GM21737 (cell line): ENCODE measurements at regions not wholly inside any gene's neighbourhood (a gene's known extent, or its start where the extent isn't known, plus 50 kb on each side); places are given as distances from the start of the nearest gene placed in this dataset.
"Not testable (repeated sequence)": the region's sequence is repeated elsewhere in the genome, so short reads cannot be mapped to it uniquely, and the experiment has no call there.

Experiments used
- ATAC-seq: cut with Tn5 transposase; IDR thresholded peaks from one replicate; pipeline ENCODE4 v1.9.1; 2021; ENCODE audit warnings: mild to moderate bottlenecking, moderate library complexity; ENCODE audit not compliant: unreplicated experiment

DNA sequence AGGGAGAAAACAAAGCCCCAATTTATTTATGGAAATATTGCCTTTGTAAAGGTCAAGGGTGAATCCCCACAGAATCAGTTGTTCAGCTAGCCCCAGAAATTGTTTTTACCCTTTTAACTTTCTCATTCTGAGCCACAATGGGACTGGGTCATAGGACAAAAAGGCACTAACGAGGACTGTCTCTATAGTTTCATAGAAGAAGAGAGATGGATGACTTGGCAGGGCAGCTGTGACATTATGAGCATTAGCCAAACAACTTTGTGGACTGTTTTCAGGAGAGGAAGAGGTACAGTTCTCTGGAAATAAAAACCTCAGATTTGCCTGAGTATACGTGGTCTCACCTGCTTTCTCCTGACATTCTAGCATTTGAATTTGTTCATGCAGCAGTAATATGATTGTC, 1155.8 kb upstream of the CHAC2 start:
- no peak for ATAC-seq

DNA sequence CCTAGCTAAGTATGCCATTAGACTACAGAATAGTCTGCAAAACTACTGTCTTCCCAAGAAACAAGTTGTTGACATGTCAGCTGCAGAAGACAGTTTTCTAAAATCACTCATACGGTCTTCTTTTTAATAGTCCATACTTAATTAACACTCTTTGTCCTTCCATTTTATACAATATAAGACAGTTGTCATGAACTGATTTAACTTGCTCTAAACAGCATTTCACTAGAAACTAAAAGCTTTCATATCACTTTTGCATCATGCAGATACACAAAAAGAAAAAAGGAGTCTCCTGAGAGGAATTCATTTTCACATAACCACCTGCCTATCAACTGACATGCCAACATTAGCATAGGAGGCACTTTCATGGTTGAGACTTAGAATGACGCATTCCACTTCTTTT, 1159.6 kb upstream of the CHAC2 start:
- no peak for ATAC-seq

DNA sequence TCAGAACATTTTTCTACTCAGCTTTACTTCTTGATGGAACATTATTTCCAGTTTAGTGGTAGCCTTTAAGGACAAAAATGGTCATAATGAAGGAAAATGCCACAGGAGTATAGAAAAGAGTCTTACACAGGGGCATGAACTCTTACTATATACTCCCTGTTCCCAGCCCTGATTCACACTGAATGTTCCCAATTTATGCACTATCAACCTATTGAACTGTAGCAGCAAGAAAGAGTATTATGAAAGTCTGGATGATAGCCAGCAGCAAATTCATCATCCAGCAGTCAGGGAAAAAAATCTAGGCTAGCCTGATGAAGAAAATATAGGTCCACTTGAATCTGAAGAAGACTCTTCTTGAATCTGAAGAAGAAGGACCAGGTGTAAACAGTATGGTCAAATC, 1170.3 kb upstream of the CHAC2 start:
- ATAC-seq: no peak

DNA sequence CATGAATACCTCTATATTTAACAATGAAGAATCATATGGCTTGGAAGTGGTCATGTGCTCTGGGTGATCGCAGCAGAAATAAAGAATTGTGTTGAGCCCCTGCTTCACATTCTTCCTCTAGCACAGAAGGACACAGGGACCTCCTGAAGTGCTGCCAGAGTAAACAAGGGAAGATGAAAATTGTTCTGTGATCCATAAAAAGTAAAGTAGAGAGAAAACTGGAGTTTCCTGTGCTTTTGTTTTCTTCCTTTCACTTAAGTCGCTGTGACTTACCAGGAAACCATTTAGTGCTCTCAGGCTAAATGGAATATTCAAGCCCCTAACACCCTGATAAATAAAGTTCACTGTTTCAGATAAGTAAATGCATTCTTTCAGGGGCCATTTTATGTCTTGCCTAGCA, 1173.6 kb upstream of the CHAC2 start:
- ATAC-seq: no peak

DNA sequence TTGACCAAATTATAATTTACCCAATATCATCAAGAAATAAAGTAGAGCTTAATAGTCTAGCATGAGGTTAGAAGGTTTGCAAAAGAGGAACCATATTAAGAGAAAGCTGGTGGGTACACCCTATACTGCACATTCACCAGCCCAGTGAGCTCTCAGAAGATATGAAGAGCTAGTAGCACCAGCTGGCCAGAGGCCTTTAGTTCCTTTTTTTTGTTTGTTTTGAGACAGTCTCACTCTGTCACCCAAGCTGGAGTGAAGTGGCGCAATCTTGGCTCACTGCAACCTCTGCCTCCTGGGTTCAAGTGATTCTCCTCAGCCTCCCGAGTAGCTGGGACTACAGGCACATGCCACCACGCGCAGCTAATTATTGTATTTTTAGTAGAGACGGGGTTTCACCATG, 1183.5 kb upstream of the CHAC2 start:
- ATAC-seq: not testable (repeated sequence)

DNA sequence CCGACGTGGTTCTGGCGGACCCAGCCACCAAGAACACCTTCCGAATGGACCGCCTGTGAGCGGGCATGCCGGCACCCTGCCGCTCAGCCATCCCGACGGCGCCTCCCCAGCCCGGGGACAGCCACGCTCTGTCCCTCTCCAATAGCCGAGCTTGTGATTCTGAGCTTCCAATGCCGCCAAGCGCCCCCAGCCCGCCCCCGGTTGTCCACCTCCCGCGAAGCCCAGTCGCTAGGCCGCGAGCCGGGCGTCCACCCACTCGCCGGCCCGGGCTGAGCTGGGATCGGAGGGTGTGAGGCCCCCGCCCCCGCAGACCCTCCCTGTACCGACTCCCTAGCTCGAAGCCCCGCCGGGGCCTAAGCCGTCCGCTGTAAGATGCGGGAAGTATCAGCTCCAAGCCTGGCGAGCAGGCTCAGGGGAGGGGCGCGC, 1195.1 kb upstream of the CHAC2 start:
- ATAC-seq: no peak

DNA sequence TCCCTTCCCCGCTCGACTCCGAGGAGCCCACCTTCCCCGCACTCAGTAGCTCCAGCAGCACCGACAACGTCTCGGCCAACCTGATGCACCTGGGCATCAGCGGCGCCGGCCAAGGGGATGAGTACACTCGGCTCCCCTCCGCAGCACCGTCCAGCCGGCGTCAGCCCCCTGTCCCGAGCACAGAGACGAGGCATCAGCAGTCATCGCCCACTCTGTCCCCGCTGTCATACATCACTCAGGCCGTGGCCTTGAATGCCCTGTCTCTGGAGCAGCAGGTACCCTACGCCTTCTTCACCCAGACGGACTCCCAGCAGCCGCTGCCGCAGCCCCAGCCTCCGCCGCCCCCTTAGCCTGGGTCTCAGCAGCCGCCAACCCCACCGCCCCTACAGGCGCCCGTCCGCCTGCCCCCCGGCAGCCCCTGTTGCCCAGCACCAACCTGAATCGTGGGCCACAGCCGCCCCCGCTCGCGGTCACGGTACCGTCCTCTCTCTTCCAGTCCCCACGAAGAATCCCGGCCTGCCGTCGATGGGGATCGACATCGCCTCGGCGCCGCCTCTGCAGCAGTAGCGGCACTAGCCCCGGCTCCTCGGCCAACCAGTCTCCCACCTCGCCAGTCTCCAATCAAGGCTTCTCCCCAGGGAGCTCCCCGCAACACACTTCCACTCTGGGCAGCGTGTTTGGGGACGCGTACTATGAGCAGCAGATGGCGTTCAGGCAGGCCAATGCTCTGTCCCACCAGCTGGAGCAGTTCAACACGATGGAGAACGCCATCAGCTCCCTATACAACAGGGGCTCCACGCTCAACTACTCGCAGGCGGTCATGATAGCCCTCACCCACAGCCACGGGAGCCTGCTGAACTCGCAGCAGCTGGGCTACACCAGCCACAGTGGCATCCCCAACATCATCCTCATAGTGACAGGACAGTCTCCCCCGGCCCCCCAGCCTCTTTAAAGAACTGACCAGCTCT, 1195.9 kb upstream of the CHAC2 start:
- no peak for ATAC-seq

DNA sequence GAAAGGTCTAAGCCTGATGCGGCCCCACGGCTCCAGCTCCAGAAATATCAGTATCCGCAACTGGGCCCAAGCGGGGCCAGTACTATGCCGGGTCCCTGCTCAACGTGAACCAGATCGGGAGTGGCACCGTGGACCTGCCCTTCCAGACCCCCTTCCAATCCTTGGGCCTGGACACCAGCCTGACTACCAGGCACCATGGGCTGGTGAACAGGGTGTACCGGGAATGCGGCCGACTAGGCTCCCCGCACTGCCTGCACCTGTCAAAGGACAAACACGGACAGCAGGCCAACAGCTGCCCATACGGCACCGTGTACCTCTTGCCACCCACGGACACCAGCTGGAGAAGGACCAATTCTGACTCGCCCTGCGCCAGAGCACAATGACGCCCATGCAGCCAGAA, 1196.9 kb upstream of the CHAC2 start:
- ATAC-seq: no peak

DNA sequence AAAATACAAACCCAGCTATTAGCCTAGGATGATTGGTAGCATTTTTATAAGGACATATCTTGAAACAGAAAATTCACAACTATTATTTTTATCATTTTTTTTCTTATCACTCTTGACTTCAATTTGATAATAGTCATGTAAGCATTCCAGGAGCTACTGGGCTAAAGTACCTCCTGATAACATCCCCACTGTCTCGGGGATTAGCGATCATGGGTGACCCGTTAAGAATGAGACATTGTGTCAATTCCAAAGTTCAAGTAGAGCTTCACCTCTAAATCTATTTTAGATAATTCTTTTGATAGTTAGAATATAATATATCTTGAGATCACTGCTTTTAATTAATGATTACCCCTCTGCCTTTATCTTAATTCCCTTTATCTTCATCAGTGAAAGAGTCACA, 1204.5 kb upstream of the CHAC2 start:
- no peak for ATAC-seq

DNA sequence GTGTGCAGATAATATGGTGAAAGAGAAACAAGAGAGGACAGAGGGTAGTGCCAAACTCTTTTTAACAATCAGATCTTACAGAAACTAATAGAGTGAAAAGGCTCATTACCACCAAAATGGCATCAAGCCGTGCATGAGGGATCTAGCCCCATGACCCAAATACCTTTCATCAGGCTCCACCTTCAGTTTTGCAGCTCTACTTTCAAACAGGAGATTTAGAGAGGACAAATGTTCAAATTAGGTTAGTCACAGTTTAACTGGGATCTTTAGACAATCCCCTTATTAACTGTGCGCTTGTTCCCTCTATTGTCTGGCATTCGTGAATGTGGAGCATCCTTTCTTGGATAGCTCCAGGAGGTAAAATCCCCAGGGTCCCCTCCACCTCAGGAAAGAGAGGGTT, 1209.3 kb upstream of the CHAC2 start:
- no peak for ATAC-seq

DNA sequence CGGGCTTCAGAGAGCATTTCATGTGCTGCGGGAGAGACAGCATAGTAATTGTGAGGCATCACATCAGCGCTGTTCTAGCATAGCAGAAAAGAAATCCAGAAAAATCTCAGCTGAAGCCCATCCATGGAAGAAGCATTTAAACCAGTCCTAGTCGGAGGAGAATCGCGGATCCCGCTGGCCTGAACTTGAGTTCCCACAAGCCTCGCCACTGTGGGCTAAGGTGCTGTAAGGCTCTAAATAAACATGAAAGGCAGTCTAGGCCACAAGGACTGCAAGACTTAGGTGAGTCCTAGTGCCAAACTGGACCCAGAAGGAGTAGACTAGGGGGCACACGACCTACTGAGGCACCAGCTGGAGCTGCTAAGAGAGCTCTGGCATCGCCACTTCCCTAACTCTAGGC, 1225.3 kb upstream of the CHAC2 start:
- no peak for ATAC-seq

DNA sequence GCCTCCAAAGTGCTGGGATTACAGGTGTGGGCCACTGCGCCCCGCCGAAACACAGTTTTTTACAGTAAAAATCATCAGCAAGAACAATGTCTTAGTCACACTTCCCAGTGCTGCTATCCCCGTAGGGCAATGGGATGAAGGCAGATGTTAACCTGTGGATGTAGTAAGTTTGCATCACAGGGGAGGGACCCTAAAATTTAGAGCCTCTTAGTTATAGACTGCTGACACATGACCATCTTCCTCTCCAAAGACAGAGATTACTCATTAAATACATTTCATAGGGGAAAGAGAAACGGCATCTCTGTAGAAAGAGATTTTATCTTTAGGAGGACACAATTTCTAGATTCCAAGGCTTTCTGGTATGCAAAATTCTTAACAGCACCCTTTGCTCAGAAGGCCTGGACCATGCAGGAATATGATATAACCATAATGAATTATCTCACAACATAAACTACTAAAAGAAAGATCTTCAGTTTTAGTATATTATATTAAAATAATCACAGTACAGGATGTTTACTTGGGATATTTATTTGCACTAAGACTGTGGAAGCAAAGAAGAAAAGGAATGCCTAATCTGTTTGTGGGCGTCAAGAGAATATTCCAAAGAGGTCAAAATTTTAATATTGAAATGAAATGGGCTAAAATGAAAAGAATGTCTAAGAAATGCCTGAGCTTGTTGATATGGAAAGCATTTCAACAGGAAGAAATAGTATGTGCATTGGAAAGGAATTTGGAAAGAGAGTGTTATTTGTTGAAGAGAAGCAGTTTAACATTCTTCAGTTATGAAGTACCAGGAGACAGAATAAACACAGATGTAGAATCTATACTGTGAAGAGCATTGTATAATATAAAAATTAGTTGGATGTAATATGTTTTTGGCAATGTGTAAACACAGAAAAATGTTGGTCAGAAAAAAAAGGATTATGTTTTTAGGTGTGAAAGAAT, 1228.3 kb upstream of the CHAC2 start:
- no peak for ATAC-seq

DNA sequence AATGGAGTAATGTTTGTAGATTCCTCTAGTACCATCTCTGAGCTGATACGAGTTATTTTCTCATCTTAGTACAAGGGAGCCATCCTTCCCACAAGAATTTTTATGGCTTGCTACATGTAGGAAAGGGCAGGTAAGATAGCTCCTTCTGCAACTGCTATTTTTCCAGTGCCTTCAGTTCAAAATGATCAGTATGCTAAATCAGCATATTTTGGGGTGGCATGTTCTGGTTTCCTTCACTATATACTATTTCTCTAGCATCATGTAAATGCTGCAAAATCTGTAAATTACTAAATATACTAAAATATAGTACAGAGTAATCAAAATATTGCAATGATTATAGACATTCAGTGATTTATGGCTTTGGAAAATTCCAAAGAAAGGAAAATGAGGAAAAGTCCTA, 1230.0 kb upstream of the CHAC2 start:
- no peak for ATAC-seq

DNA sequence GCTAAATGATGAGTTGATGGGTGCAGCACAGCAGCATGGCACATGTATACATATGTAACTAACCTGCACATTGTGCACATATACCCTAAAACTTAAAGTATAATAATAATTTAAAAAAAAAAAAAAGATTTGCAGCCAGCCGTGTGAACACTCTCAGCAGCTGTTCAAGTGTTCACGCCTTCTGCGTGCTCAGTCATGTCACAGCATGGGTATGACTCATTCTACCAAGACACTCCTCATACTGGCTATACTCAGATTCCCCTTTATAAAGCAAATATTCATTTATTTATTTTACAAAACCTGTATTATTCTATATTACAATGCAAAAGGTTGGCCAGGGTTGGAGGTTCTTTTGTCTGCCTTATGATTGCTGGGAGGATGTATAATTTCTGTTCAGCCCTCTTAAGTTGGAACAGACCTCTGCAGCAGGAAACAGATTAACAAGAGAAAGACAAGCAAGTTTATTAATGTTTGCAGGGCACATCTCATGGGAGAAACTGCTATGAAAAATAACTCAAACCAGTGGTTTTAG, 1230.6 kb upstream of the CHAC2 start:
- no peak for ATAC-seq

DNA sequence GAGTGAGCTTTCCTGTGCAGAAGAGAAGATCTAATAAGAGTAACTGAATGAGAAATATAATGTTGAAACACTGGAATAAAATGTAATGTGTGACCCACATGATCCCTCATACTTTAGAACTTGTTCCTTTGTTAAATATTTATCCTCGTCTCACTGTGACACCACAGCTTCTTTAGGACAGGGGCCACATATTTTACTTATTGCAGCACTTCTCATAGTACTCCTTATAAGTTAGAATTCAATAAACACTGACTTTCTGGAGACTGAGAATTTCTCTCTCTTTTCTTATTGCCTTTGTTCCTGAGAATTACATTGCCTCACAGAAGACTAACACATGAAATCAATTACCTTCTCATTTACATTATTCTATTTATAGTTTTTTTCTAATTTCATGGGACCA, 1234.6 kb upstream of the CHAC2 start:
- no peak for ATAC-seq

DNA sequence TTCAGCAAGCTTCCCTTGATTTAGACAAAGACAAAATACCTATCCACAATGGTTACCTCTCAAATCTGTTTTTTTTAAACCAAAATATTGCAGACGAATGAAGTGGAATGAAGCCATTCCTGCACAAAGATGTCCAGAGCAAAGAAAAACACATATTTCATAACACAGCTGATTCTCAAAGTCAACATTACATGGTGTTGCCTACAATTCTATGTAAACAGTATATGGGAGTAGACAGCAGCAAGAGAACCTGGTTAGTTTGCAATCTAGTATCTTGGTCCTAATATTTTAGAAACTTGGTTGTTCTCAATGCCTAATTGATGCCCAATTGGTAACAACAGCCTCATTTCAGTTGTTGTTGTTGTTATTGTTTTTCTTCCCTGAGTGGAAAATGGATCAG, 1240.9 kb upstream of the CHAC2 start:
- ATAC-seq: no peak

DNA sequence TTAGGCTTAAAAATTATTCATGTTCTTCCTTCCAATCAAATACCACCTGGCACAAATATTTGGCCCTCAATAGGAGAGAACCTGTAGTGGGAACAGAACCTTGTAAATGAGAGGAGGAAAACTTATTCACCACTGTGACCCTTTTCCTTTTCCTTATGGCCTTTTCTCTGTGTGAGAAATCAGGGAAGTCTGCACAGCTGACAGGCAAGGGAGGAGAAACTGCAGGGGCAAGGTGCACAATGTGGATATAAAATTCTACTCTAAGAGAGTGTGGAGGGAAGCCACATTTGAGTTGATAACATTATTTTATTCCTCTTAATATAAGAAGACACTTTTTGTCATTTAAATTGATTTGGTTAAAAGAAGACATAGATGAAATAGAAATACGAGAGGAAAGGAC, 1247.0 kb upstream of the CHAC2 start:
- no peak for ATAC-seq

DNA sequence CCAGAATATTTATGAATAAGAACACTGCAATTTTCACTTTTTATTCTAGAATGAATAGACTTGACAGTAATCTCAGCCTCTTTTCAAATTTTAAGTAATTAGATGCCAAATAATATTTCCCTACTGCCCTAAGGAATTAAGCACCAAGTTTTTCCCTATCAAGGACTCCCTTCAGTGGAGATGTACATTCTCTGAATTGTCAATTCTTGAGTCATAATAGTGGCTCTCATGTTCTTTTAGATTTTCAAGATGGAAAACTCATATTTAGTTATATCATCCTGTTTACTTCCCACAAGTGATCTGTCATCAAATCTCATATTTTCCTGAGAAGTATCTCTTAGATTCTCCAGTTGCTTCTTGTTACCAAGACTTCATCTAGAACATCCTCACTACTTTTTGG, 1248.9 kb upstream of the CHAC2 start:
- no peak for ATAC-seq

DNA sequence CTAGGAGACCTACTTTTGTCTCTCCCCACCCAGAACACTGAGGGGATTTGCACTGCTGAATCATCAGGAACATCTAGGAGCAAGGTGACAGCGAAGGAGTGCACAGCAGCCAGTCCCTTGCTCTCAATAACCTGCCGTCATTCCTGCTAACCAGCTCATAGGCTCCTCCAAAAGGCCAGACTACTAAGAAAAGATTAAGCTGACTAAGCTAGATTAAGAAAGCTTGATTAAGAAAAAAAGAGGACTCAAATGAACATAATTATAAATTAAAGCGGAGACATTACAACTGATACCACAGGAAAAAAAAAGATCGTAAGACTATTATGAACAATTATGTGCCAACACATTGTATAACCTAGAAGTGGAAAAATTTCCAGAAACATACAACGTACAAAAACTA, 1254.8 kb upstream of the CHAC2 start:
- no peak for ATAC-seq

DNA sequence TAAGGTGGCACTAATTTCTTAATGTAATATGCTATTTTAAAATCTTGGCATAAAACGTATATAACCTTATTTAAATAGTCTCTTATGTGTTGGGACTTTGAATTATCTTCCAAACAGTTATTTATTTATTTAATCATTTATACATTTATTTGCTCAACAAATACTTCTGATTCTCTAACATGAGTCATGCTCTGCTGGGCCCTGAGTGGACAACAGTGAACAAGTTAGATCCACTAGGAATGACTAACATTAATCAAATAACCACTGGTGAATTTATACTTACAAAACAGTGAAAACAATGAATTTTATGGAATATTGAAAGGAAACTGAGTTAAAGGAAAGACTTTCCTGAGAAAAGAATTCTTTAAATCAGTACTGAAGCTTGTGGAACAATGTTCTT, 1257.2 kb upstream of the CHAC2 start:
- ATAC-seq: no peak

DNA sequence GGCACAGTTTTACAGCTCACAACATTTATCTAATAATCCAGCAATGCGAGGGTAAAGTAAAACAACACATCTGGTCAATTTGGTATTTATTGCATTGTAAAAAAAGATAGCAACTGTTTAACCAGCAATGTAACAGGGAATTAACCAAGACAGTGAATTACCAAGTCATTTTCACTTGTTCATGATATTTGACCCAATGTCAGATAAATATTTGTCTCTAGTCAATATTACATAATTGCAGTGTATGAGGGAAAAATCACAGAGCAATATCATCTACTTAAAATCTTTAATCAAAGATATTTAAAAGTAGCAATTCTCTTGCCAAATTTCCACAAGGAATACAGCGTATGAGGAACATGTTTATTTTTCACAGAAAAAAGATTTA, 1265.1 kb upstream of the CHAC2 start:
- ATAC-seq: no peak
